HCT116 (cell line): ENCODE measurements at regions not wholly inside any gene's neighbourhood (a gene's known extent, or its start where the extent isn't known, plus 50 kb on each side); places are given as distances from the start of the nearest gene placed in this dataset.

ENCODE experiments used
- ATAC-seq: fragments of 200-7000 bp; cut with Tn5 transposase; 2 replicates; pipeline ENCODE4 v1.9.1; 2020; ENCODE audit warnings: mild to moderate bottlenecking, moderate library complexity
- BruUV-seq: library from RNA; stranded (reverse); fragments of 400-500 nt; replicated peaks from 2 replicates; lab custom pipeline; 2021; lab: Mats Ljungman, UMichigan
- CTCF ChIA-PET: fragments of 300-600 bp; sonication (Branson Sonifier 250); formaldehyde crosslinking; loops from one replicate; lab custom pipeline; 2021; ENCODE audit warnings: antibody characterized with exemption; lab: Charles Lee
- POLR2A ChIA-PET: fragments of 300-600, 350-600 bp; sonication (Branson Sonifier 250); formaldehyde crosslinking; loops from one replicate; lab custom pipeline; 2021; ENCODE audit warnings: antibody characterized with exemption; lab: Charles Lee
- RAD21 ChIA-PET, 2 experiments: fragments of 300-600 bp; sonication (Branson Sonifier 250); formaldehyde crosslinking; loops; one replicate each; lab custom pipeline; 2023; ENCODE audit warnings: low total read pairs in 2 of 2; ENCODE audit not compliant: uncharacterized antibody in 2 of 2, unreplicated experiment in 2 of 2, low non-redundant PET in 1 of 2; lab: Charles Lee
- DNase-seq: peaks from one replicate; pipeline ENCODE4 v3.0.0-alpha.2; 2010; ENCODE audit warnings: low read depth, low spot score
- H2AFZ ChIP-seq: fragments of 200-600 bp; shearing (Covaris generic), sonication (generic); 2 replicates; pipeline ENCODE4 v1.6.1; 2017; ENCODE audit warnings: low read depth, mixed run types, mixed read lengths, antibody characterized with exemption, low read length; ENCODE audit not compliant: poor library complexity, severe bottlenecking
- H3K27ac ChIP-seq: 2 replicates; pipeline ENCODE4 v1.5.1; 2012; ENCODE audit warnings: low read depth, low read length
- H3K27me3 ChIP-seq: fragments of 200-600 bp; sonication (generic); 2 replicates; pipeline ENCODE4 v1.6.1; 2016; ENCODE audit warnings: mixed run types, low read length, mixed read lengths; ENCODE audit not compliant: insufficient read depth
- H3K36me3 ChIP-seq, 2 experiments: fragments of 200-500 bp in 1 of 2; fragments of 200-600 bp in 1 of 2; sonication (Bioruptor generic) in 1 of 2; sonication (generic) in 1 of 2; 2 replicates each; pipeline versions ENCODE4 v1.5.1 to v1.6.1; 2014 to 2016; ENCODE audit warnings: low read length in 2 of 2, inconsistent platforms in 1 of 2, mixed read lengths in 1 of 2, mixed run types in 1 of 2; ENCODE audit not compliant: insufficient read depth in 2 of 2, control insufficient read depth in 1 of 2
- H3K4me1 ChIP-seq, 2 experiments: fragments of 200-600 bp in 1 of 2; sonication (generic) in 1 of 2; 2 replicates each; pipeline versions ENCODE4 v1.5.1 to v1.6.1; 2012 to 2017; ENCODE audit warnings: low read length in 2 of 2, inconsistent platforms in 1 of 2, mild to moderate bottlenecking in 1 of 2, mixed read lengths in 1 of 2, mixed run types in 1 of 2, moderate library complexity in 1 of 2; ENCODE audit not compliant: insufficient read depth in 2 of 2, control insufficient read depth in 1 of 2
- H3K4me2 ChIP-seq: fragments of 200-600 bp; sonication (generic); 2 replicates; pipeline ENCODE4 v1.6.1; 2017; ENCODE audit warnings: mixed run types, low read length, mixed read lengths
- H3K4me3 ChIP-seq, 2 experiments: fragments of 200-600 bp in 1 of 2; sonication (generic) in 1 of 2; replicated peaks in 1 of 2; 2 replicates each; pipeline ENCODE4 v1.5.1; 2011 to 2016; ENCODE audit warnings: low read length in 2 of 2, control low read depth in 1 of 2, low read depth in 1 of 2, mild to moderate bottlenecking in 1 of 2, mixed read lengths in 1 of 2, mixed run types in 1 of 2
- H3K79me2 ChIP-seq: fragments of 200-600 bp; sonication (generic); 2 replicates; pipeline ENCODE4 v1.6.1; 2017; ENCODE audit warnings: mild to moderate bottlenecking, mixed run types, low read length, moderate library complexity, mixed read lengths; ENCODE audit not compliant: insufficient read depth
- H3K9ac ChIP-seq: fragments of 200-600 bp; sonication (generic); 2 replicates; pipeline ENCODE4 v1.6.1; 2016; ENCODE audit warnings: low read length, mixed read lengths
- H3K9me2 ChIP-seq: fragments of 200-600 bp; sonication (generic), shearing (Covaris generic); 2 replicates; pipeline ENCODE4 v1.6.1; 2017; ENCODE audit warnings: mixed run types, mild to moderate bottlenecking, moderate library complexity; ENCODE audit not compliant: insufficient read depth
- H3K9me3 ChIP-seq, 2 experiments: fragments of 200-500 bp in 1 of 2; fragments of 200-600 bp in 1 of 2; sonication (Bioruptor generic) in 1 of 2; sonication (generic) in 1 of 2; 2 replicates each; pipeline ENCODE4 v1.6.1; 2014 to 2017; ENCODE audit warnings: low read length in 2 of 2, mixed read lengths in 2 of 2, inconsistent platforms in 1 of 2, low read depth in 1 of 2, mild to moderate bottlenecking in 1 of 2, mixed run types in 1 of 2, moderate library complexity in 1 of 2; ENCODE audit not compliant: control insufficient read depth in 1 of 2, insufficient read depth in 1 of 2
- H4K20me1 ChIP-seq: fragments of 200-600 bp; sonication (generic), shearing (Covaris generic); 2 replicates; pipeline ENCODE4 v1.6.1; 2017; ENCODE audit warnings: mixed run types, mild to moderate bottlenecking, moderate library complexity; ENCODE audit not compliant: insufficient read depth
- CBX3 ChIP-seq: IDR thresholded peaks from 2 replicates; pipeline ENCODE4 v1.6.1; 2012; ENCODE audit warnings: low read depth
- CEBPB ChIP-seq: IDR thresholded peaks from 2 replicates; pipeline ENCODE4 v1.6.1; 2012; ENCODE audit warnings: low read depth
- EGR1 ChIP-seq: IDR thresholded peaks from 2 replicates; pipeline ENCODE4 v1.6.1; 2012; ENCODE audit warnings: low read depth
- ELF1 ChIP-seq: IDR thresholded peaks from 2 replicates; pipeline ENCODE4 v1.6.1; 2012; ENCODE audit warnings: low read depth, borderline replicate concordance
- EZH2 ChIP-seq: fragments of 200-600 bp; sonication (generic); IDR thresholded peaks from 2 replicates; pipeline ENCODE4 v1.6.1; 2017; ENCODE audit warnings: antibody characterized with exemption, mixed run types
- EZH2phosphoT487 ChIP-seq: fragments of 200-600 bp; IDR thresholded peaks from 2 replicates; pipeline ENCODE4 v1.6.1; 2018; ENCODE audit warnings: antibody characterized with exemption, borderline replicate concordance
- RAD21 ChIP-seq: IDR thresholded peaks from 2 replicates; pipeline ENCODE4 v1.6.1; 2012; ENCODE audit warnings: low read depth, mild to moderate bottlenecking
- REST ChIP-seq: IDR thresholded peaks from 2 replicates; pipeline ENCODE4 v1.6.1; 2012; ENCODE audit warnings: low read depth
- SIN3A ChIP-seq: IDR thresholded peaks from 2 replicates; pipeline ENCODE4 v1.6.1; 2012; ENCODE audit warnings: low read depth
- SP1 ChIP-seq: IDR thresholded peaks from 2 replicates; pipeline ENCODE4 v1.6.1; 2012; ENCODE audit warnings: low read depth
- SRF ChIP-seq: IDR thresholded peaks from 2 replicates; pipeline ENCODE4 v1.6.1; 2012; ENCODE audit warnings: low read depth
- ZBTB33 ChIP-seq: IDR thresholded peaks from 2 replicates; pipeline ENCODE4 v1.6.1; 2011; ENCODE audit warnings: mild to moderate bottlenecking, low read length, moderate library complexity; ENCODE audit not compliant: insufficient replicate concordance; ENCODE audit errors: extremely low read depth
- ZFX ChIP-seq: fragments of 450-650 bp; IDR thresholded peaks from 2 replicates; pipeline ENCODE4 v1.6.1; 2017
- intact Hi-C: fragments of 100-400 bp; cut with micrococcal nuclease; formaldehyde crosslinking; loops from 2 replicates; pipeline ENCODE4 v1.10.0; 2022

DNA sequence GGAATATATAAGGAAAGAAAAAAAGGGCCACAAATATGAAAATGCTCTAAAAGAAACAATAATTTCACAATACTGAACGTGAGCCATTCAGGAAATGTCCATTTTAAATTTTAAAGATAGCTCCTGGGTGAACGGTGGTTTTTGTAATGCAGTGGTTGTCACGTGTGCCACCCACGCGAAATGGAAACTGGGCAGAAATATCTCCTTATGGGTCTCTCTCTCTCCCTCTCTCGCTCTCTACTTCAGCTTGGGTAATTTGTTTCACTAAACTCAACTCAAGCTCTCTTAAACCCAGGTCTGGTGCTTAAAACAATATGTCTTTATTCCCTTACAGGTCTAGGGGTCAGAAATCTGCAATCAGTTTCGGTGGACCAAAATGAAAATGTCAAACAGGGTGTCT, 150.8 kb downstream of the OR2B2 start:
- Histone ChIP-seq H3K79me2 (no peaks in the 10 kb centered on the region), H3K27ac (no peak overlapping the region), H3K9ac (no peak overlapping the region), H3K9me2 (no peaks in the 10 kb centered on the region), H4K20me1 (no peaks in the 10 kb centered on the region), H3K27me3 (no peaks in the 10 kb centered on the region), H3K4me2 (no peak overlapping the region), H3K36me3 (no peaks in the 10 kb centered on the region), H3K4me3 (no peak overlapping the region), H3K4me1 (peaks cover 6 to 17% of the 10 kb centered on the region in 2 experiments; a peak in 3 of 4 replicates), H2AFZ (no peak overlapping the region), H3K9me3 (no peaks in the 10 kb centered on the region)
- intact Hi-C loops, result no loop called here
- RAD21 ChIA-PET, result no interaction called here
- no peak for DNase-seq
- POLR2A ChIA-PET, result no interaction called here
- BruUV-seq, result no TSS peak
- no peak for TF ChIP-seq SIN3A
- TF ChIP-seq SP1, result no peak
- no peak for TF ChIP-seq ZFX
- no peak for TF ChIP-seq SRF
- no peak for TF ChIP-seq ELF1
- no peak for TF ChIP-seq RAD21
- no peak for TF ChIP-seq ZBTB33
- no peak for ATAC-seq
- CTCF ChIA-PET, result interaction anchor here (0.8 to 3.9 kb wide), 3 partner anchors 9 to 599 kb away, joined by 3 to 25 read pairs (median 5); no protein-coding TSS in a partner anchor

DNA sequence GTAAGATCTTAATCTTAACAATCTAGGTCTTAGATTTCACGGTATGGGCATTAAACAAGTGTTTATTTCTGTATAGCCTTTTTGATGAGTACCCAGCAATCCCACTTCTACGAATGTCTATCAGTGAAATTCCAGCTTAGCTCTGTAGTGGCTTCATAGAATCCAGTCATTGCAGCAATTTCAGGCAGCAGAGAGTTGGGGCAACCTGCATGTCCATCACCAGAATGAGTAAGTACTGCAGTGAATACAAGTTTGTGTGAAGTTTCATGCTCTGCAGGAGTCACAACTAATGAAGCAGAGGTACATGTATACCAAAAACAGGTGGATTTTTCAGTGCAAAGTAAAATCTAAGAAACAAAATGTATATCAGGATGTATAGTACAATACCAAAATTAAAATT, 151.7 kb downstream of the OR2B2 start:
- ChIA-PET POLR2A (interaction anchor here (1.8 kb wide), 1 partner anchor 133 kb away, joined by 8 read pairs; a partner anchor contains a TSS), CTCF (interaction anchor here (0.7 to 3.9 kb wide), 2 partner anchors 8 to 11 kb away, joined by 3 to 25 read pairs; no protein-coding TSS in a partner anchor)
- H3K27me3 ChIP-seq, result no peaks in the 10 kb centered on the region
- TF ChIP-seq CBX3, result no peak
- no peak for TF ChIP-seq EGR1
- TF ChIP-seq EZH2phosphoT487, result no peak
- TF ChIP-seq REST, result no peak
- TF ChIP-seq ZBTB33, result no peak
- no peak for TF ChIP-seq CEBPB
- no peak for TF ChIP-seq SRF
- no peak for TF ChIP-seq RAD21
- no peak for TF ChIP-seq EZH2

More for the DNA sequence above, 151.7 kb downstream of the OR2B2 start:
- no peak overlapping the region for H3K27ac ChIP-seq
- no peak overlapping the region for H3K4me3 ChIP-seq
- RAD21 ChIA-PET, result no interaction called here
- peaks cover 6 to 17% of the 10 kb centered on the region in 2 experiments; a peak in 3 of 4 replicates for H3K4me1 ChIP-seq
- no peaks in the 10 kb centered on the region for H3K9me3 ChIP-seq
- H4K20me1 ChIP-seq, result no peaks in the 10 kb centered on the region
- no peaks in the 10 kb centered on the region for H3K36me3 ChIP-seq
- H3K9ac ChIP-seq, result no peak overlapping the region
- peak overlapping the region; percentile 20 for H2AFZ ChIP-seq
- H3K9me2 ChIP-seq, result no peaks in the 10 kb centered on the region
- no TSS peak for BruUV-seq
- intact Hi-C loops, result no loop called here
- no peak for DNase-seq
- H3K79me2 ChIP-seq, result no peaks in the 10 kb centered on the region
- peak overlapping the region; percentile 35; the same call in 1 of the 2 replicates for H3K4me2 ChIP-seq
- no peak for ATAC-seq
